ENCODE measurements at regions not wholly inside any gene's neighbourhood (a gene's known extent, or its start where the extent isn't known, plus 50 kb on each side); places are given as distances from the start of the nearest gene placed in this dataset.

GRCh38 chr10:118516716-118517115 lies 78.7 kb downstream of the PRLHR start:
- H3K27me3 ChIP-seq (ENCODE audit: insufficient read depth, low read length) = no peaks in the 10 kb centered on the region
- H3K9me3 Mint-ChIP-seq = peaks cover 7 to 9% of the 10 kb centered on the region in 2 experiments
- no peak overlapping the region for H3K9ac ChIP-seq (ENCODE audit: extremely low read depth, insufficient read length, low read length)
- no CpG with 5 or more reads among the region's 4 CpGs for WGBS (ENCODE audit: extremely low coverage, insufficient read length, low lambda C conversion rate)
- H4K5ac ChIP-seq (ENCODE audit: insufficient read length, low read depth, low read length) = no peak overlapping the region
- no peak overlapping the region for H3K14ac ChIP-seq (ENCODE audit: insufficient read depth, low read length)
- peaks cover 0 to 2% (median 0%) of the 10 kb centered on the region in 3 experiments; a peak in 1 of 7 replicates for H3K36me3 Mint-ChIP-seq (ENCODE audit: insufficient read depth in 1 of 3, low read depth in 3 of 3)
- no peak overlapping the region for H3K27ac ChIP-seq (ENCODE audit: insufficient read length, low read depth, low read length)
- DNase-seq = no peak
- no peaks in the 10 kb centered on the region for H3K79me2 ChIP-seq (ENCODE audit: insufficient read depth, low read length)
- H3K9me3 ChIP-seq (ENCODE audit: control insufficient read depth, low read depth, low read length) = no peaks in the 10 kb centered on the region
- H4K20me1 ChIP-seq (ENCODE audit: control insufficient read depth, insufficient read depth, insufficient read length) = no peaks in the 10 kb centered on the region
- H2AK5ac ChIP-seq (ENCODE audit: insufficient read length, low read length) = no peak overlapping the region
- H4K8ac ChIP-seq (replicated peaks; ENCODE audit: insufficient read length, low read depth, low read length) = no peak overlapping the region
- H3T11ph ChIP-seq (ENCODE audit: low read length) = no peak overlapping the region
- no peak overlapping the region for H3K56ac ChIP-seq (ENCODE audit: insufficient read length, low read depth, low read length)
- no peak for TF ChIP-seq CTCF (conservative IDR thresholded peaks at IDR 0.05)
- H2BK15ac ChIP-seq (ENCODE audit: low read depth, low read length) = no peak overlapping the region
- H2AFZ ChIP-seq (ENCODE audit: low read length) = no peak overlapping the region
- H2BK5ac ChIP-seq (ENCODE audit: insufficient read length, low read length) = no peak overlapping the region
- peaks cover 3% of the 10 kb centered on the region; the same call in 1 of the 2 replicates for H3K27me3 Mint-ChIP-seq (ENCODE audit: low read depth)
- H4K91ac ChIP-seq (ENCODE audit: insufficient read length, low read depth, low read length) = no peak overlapping the region
- no peak overlapping the region for H2BK12ac ChIP-seq (ENCODE audit: insufficient read length, low read depth, low read length)
- H2BK20ac ChIP-seq (ENCODE audit: low read depth, low read length, poor library complexity, severe bottlenecking) = no peak overlapping the region
- no peak overlapping the region for H3K18ac ChIP-seq (ENCODE audit: insufficient read length, low read depth, low read length)
- H3K4me1 Mint-ChIP-seq = no peaks in the 10 kb centered on the region
- H3K23me2 ChIP-seq (ENCODE audit: insufficient read length, low read depth, low read length, poor library complexity, severe bottlenecking) = no peaks in the 10 kb centered on the region
- H3K79me1 ChIP-seq (ENCODE audit: insufficient read depth, low read depth, low read length, poor library complexity, severe bottlenecking) = no peaks in the 10 kb centered on the region
- no peak overlapping the region for H3K4ac ChIP-seq (ENCODE audit: low read depth, low read length)
- H3K4me1 ChIP-seq (ENCODE audit: insufficient read depth, low read length) = no peaks in the 10 kb centered on the region
- H3K4me3 Mint-ChIP-seq = no peak overlapping the region
- H3K4me2 ChIP-seq (ENCODE audit: insufficient read depth, insufficient read length, low read length) = no peak overlapping the region
- H3K23ac ChIP-seq (ENCODE audit: insufficient read length, low read depth, low read length) = no peak overlapping the region
- H3K27ac Mint-ChIP-seq = no peak overlapping the region
- H2BK120ac ChIP-seq (ENCODE audit: low read depth, low read length, poor library complexity, severe bottlenecking) = no peak overlapping the region
